GM12878 (cell line): ENCODE measurements at regions not wholly inside any gene's neighbourhood (a gene's known extent, or its start where the extent isn't known, plus 50 kb on each side); places are given as distances from the start of the nearest gene placed in this dataset.

Source experiments
- BHLHE40 ChIP-seq, 2 experiments: fragments of 450-650 bp in 1 of 2; IDR thresholded peaks; 2 replicates each; pipeline ENCODE4 v1.6.1; 2011 to 2017; ENCODE audit warnings: low read depth in 2 of 2, borderline replicate concordance in 1 of 2, improper control_type of control experiment in 1 of 2, low read length in 1 of 2, mild to moderate bottlenecking in 1 of 2
- CEBPB ChIP-seq, 2 experiments: fragments of 150-350 bp in 1 of 2; IDR thresholded peaks; 2 replicates each; pipeline ENCODE4 v1.6.1; 2012 to 2014; ENCODE audit warnings: low read depth in 2 of 2, low read length in 2 of 2, borderline replicate concordance in 1 of 2, inconsistent platforms in 1 of 2
- CREB1 ChIP-seq: IDR thresholded peaks from 2 replicates; pipeline ENCODE4 v1.6.1; 2012; ENCODE audit warnings: low read depth, mild to moderate bottlenecking, inconsistent platforms
- ETV6 ChIP-seq, 2 experiments: fragments of 450-650 bp in 1 of 2; IDR thresholded peaks in 1 of 2; conservative IDR thresholded peaks in 1 of 2; 2 replicates each; pipeline ENCODE4 v1.6.1; 2014; ENCODE audit warnings: antibody characterized with exemption in 1 of 2, borderline replicate concordance in 1 of 2, low read depth in 1 of 2, mild to moderate bottlenecking in 1 of 2, moderate library complexity in 1 of 2
- GABPA ChIP-seq: IDR thresholded peaks from 2 replicates; pipeline ENCODE4 v1.6.1; 2014; ENCODE audit warnings: antibody characterized with exemption, low read depth, mild to moderate bottlenecking, inconsistent platforms
- HCFC1 ChIP-seq: fragments of 150-350 bp; IDR thresholded peaks from 2 replicates; pipeline ENCODE4 v1.6.1; 2014; ENCODE audit warnings: low read length
- KAT2A ChIP-seq: conservative IDR thresholded peaks from 2 replicates; pipeline ENCODE4 v1.6.1; 2011; ENCODE audit warnings: low read depth, low read length; ENCODE audit not compliant: control insufficient read depth
- POLR2A ChIP-seq: IDR thresholded peaks from 2 replicates; pipeline ENCODE4 v1.6.1; 2011; ENCODE audit warnings: low read depth, mild to moderate bottlenecking, low read length
- POU2F2 ChIP-seq: IDR thresholded peaks from 3 replicates; pipeline ENCODE4 v1.6.1; 2011; ENCODE audit warnings: low read depth, mild to moderate bottlenecking, low read length, borderline replicate concordance
- SMC3 ChIP-seq: IDR thresholded peaks from 2 replicates; pipeline ENCODE4 v1.6.1; 2011; ENCODE audit warnings: low read length, improper control_type of control experiment, borderline replicate concordance
- YBX1 ChIP-seq: fragments of 450-650 bp; IDR thresholded peaks from 2 replicates; pipeline ENCODE4 v1.6.1; 2016; ENCODE audit warnings: antibody characterized with exemption
- YY1 ChIP-seq: IDR thresholded peaks from 2 replicates; pipeline ENCODE4 v1.6.1; 2011; ENCODE audit warnings: low read depth, mild to moderate bottlenecking, low read length
- ZNF207 ChIP-seq: fragments of 450-650 bp; IDR thresholded peaks from 2 replicates; pipeline ENCODE4 v1.6.1; 2014; ENCODE audit warnings: antibody characterized with exemption, mild to moderate bottlenecking, borderline replicate concordance

GRCh38 chr1:229863651-229864545, 203.1 kb upstream of the GALNT2 start:
- TF ChIP-seq BHLHE40 (IDR thresholded peaks at IDR 0.05; ENCODE audit: borderline replicate concordance in 1 of 2, low read depth in 2 of 2, low read length in 1 of 2) (no peak), CREB1 (no peak), CEBPB (IDR thresholded peaks at IDR 0.05; ENCODE audit: borderline replicate concordance in 1 of 2, low read depth in 2 of 2, low read length in 2 of 2) (no peak), GABPA (no peak), POU2F2 (no peak), KAT2A (no peak), SMC3 (no peak), POLR2A (no peak), ETV6 (conservative IDR thresholded peaks at IDR 0.05 in 1 of 2, IDR thresholded peaks at IDR 0.05 in 1 of 2; ENCODE audit: borderline replicate concordance in 1 of 2, low read depth in 1 of 2) (no peak), HCFC1 (no peak), ZNF207 (no peak), YBX1 (no peak), YY1 (no peak)
